B cell (primary cell): ENCODE measurements at regions not wholly inside any gene's neighbourhood (a gene's known extent, or its start where the extent isn't known, plus 50 kb on each side); places are given as distances from the start of the nearest gene placed in this dataset.

Experiments
- ATAC-seq: fragments of 200-7000 bp; cut with Tn5 transposase; one replicate; pipeline ENCODE4 v1.10.0; 2021; ENCODE audit warnings: low read depth, mild to moderate bottlenecking, moderate number of reproducible peaks, moderate library complexity
- CTCF ChIA-PET: fragments of 350-600 bp; sonication (Branson Sonifier 250); formaldehyde crosslinking; loops from one replicate; lab custom pipeline; 2021; ENCODE audit warnings: antibody characterized with exemption, inconsistent platforms; lab: Charles Lee
- POLR2A ChIA-PET: fragments of 350-600 bp; sonication (Branson Sonifier 250); formaldehyde crosslinking; loops from one replicate; lab custom pipeline; 2021; ENCODE audit warnings: antibody characterized with exemption; lab: Charles Lee
- DNase-seq: peaks from one replicate; pipeline ENCODE4 v3.0.0; 2013
- H2AFZ ChIP-seq: 2 replicates; pipeline ENCODE4 v1.6.1; 2012; ENCODE audit warnings: mild to moderate bottlenecking, low read depth, low read length; ENCODE audit not compliant: insufficient read depth, poor library complexity, severe bottlenecking
- H3K27ac ChIP-seq, 2 donors: 1 replicate in 1 of 2; 2 replicates in 1 of 2; pipeline ENCODE4 v1.5.1; 2012 to 2013; ENCODE audit warnings: low read length in 2 of 2, mild to moderate bottlenecking in 2 of 2, moderate library complexity in 1 of 2
- H3K27me3 ChIP-seq, 4 experiments: fragments of 200-600 bp in 1 of 4; sonication (generic) in 1 of 4; replicated peaks in 1 of 4; 1 replicate in 2 of 4; 2 replicates in 2 of 4; pipeline versions ENCODE4 v1.6.1 to v1.7.0; 2013 to 2016; ENCODE audit warnings: low read length in 3 of 4, mild to moderate bottlenecking in 2 of 4, mixed read lengths in 1 of 4, moderate library complexity in 1 of 4; ENCODE audit not compliant: insufficient read depth in 4 of 4, control insufficient read depth in 3 of 4; ENCODE audit errors: control extremely low read depth in 1 of 4
- H3K36me3 ChIP-seq, 2 experiments: replicated peaks in 1 of 2; 1 replicate in 1 of 2; 2 replicates in 1 of 2; pipeline versions ENCODE4 v1.6.1 to v1.7.1; 2013; ENCODE audit warnings: low read length in 1 of 2; ENCODE audit not compliant: insufficient read depth in 2 of 2, control insufficient read depth in 1 of 2; ENCODE audit errors: control extremely low read depth in 1 of 2, extremely low read depth in 1 of 2
- H3K4me1 ChIP-seq, 2 donors: fragments of 200-600 bp in 1 of 2; sonication (generic) in 1 of 2; 1 replicate in 1 of 2; 2 replicates in 1 of 2; pipeline versions ENCODE4 v1.5.1 to v1.6.1; 2013 to 2017; ENCODE audit warnings: low read length in 2 of 2; ENCODE audit not compliant: control insufficient read depth in 2 of 2, insufficient read depth in 2 of 2
- H3K4me2 ChIP-seq: replicated peaks from 2 replicates; pipeline ENCODE3; 2012; ENCODE audit warnings: mild to moderate bottlenecking, low read depth, low read length; ENCODE audit not compliant: poor library complexity, severe bottlenecking
- H3K4me3 ChIP-seq, 5 experiments: fragments of 200-600 bp in 1 of 5; sonication (generic) in 1 of 5; 1 replicate in 3 of 5; 2 replicates in 2 of 5; pipeline versions ENCODE4 v1.5.1 to v1.7.0; 2011 to 2016; ENCODE audit warnings: low read length in 4 of 5, mild to moderate bottlenecking in 4 of 5, low read depth in 2 of 5, control low read depth in 1 of 5, moderate library complexity in 1 of 5; ENCODE audit not compliant: insufficient read depth in 1 of 5; ENCODE audit errors: control extremely low read depth in 1 of 5, extremely low read depth in 1 of 5
- H3K79me2 ChIP-seq: fragments of 200-600 bp; sonication (generic); one replicate; pipeline ENCODE4 v1.6.0; 2016; ENCODE audit warnings: low read length; ENCODE audit not compliant: control insufficient read depth, insufficient read depth
- H3K9ac ChIP-seq: fragments of 200-600 bp; sonication (generic); 2 replicates; pipeline ENCODE4 v1.6.1; 2017; ENCODE audit warnings: mild to moderate bottlenecking, low read length, moderate library complexity
- H3K9me3 ChIP-seq, 3 donors: one replicate each; pipeline versions ENCODE4 v1.6.1 to v1.7.1; 2013; ENCODE audit warnings: low read length in 2 of 3; ENCODE audit not compliant: control insufficient read depth in 2 of 3, insufficient read depth in 1 of 3; ENCODE audit errors: control extremely low read depth in 1 of 3
- H4K20me1 ChIP-seq: 2 replicates; pipeline ENCODE4 v1.6.0; 2012; ENCODE audit warnings: mild to moderate bottlenecking, low read length; ENCODE audit not compliant: insufficient read depth, control insufficient read depth, poor library complexity, severe bottlenecking
- H3K27ac Mint-ChIP-seq: one replicate; pipeline ENCODE4 v1.8.0; 2021; ENCODE audit warnings: mixed read lengths
- H3K27me3 Mint-ChIP-seq: one replicate; pipeline ENCODE4 v1.8.0; 2021; ENCODE audit warnings: mixed read lengths
- H3K4me1 Mint-ChIP-seq: one replicate; pipeline ENCODE4 v1.8.0; 2021; ENCODE audit warnings: mixed read lengths
- H3K4me3 Mint-ChIP-seq: one replicate; pipeline ENCODE4 v1.8.0; 2021; ENCODE audit warnings: mixed read lengths
- H3K9me3 Mint-ChIP-seq: one replicate; pipeline ENCODE4 v1.8.0; 2022; ENCODE audit warnings: mixed read lengths; ENCODE audit not compliant: insufficient read depth
- WGBS: methylation state at CpG from one replicate; pipeline ENCODE4 v1.1.5; 2013; ENCODE audit warnings: missing lambda C conversion rate; ENCODE audit not compliant: insufficient coverage; 5-methylcytosine and 5-hydroxymethylcytosine counted together
- intact Hi-C: fragments of 100-400 bp; cut with micrococcal nuclease; formaldehyde crosslinking; loops from one replicate; pipeline ENCODE4 v1.10.0; 2022
- TF ChIP-seq, protein P1 (sequence below): fragments of 200-600 bp; IDR thresholded peaks from one replicate; pipeline ENCODE4 v1.8.0; 2022; ENCODE audit warnings: antibody characterized with exemption, mild to moderate bottlenecking

DNA sequence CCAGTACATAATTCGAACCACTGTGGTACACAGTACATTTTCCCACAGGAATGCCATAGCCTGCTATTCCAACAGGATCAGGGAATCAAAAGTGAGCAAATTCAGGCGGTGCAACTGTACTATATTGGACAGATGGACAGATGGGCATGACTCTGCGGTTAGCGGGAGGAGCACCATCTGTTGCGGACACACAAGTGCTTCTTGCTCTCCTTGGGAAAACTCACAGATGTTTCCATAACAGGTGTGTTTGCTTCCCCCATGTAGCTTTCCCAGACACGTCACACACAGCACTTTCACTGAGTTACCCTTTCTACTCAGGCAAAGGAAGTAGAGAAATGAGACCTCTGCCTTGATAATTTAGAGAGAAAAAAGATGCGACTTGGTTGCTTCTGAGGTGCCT, 325.1 kb upstream of the THBS1 start:
- H2AFZ ChIP-seq = no peak overlapping the region
- WGBS = 92% methylated on average over 4 of the region's 7 CpGs
- no peak overlapping the region for H3K27ac ChIP-seq
- no peak overlapping the region for H3K4me2 ChIP-seq
- ATAC-seq (no peak), DNase-seq (no peak)
- no peak overlapping the region for H3K4me3 ChIP-seq
- TF ChIP-seq, protein P1, sequence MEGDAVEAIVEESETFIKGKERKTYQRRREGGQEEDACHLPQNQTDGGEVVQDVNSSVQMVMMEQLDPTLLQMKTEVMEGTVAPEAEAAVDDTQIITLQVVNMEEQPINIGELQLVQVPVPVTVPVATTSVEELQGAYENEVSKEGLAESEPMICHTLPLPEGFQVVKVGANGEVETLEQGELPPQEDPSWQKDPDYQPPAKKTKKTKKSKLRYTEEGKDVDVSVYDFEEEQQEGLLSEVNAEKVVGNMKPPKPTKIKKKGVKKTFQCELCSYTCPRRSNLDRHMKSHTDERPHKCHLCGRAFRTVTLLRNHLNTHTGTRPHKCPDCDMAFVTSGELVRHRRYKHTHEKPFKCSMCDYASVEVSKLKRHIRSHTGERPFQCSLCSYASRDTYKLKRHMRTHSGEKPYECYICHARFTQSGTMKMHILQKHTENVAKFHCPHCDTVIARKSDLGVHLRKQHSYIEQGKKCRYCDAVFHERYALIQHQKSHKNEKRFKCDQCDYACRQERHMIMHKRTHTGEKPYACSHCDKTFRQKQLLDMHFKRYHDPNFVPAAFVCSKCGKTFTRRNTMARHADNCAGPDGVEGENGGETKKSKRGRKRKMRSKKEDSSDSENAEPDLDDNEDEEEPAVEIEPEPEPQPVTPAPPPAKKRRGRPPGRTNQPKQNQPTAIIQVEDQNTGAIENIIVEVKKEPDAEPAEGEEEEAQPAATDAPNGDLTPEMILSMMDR = no peak
- Mint-ChIP-seq H3K9me3 (peaks cover 2% of the 10 kb centered on the region), H3K4me3 (no peak overlapping the region), H3K27me3 (peaks cover 3% of the 10 kb centered on the region), H3K4me1 (no peaks in the 10 kb centered on the region), H3K27ac (no peak overlapping the region)
- no peaks in the 10 kb centered on the region for H3K79me2 ChIP-seq
- no peaks in the 10 kb centered on the region for H3K36me3 ChIP-seq
- H3K9ac ChIP-seq = no peak overlapping the region
- H4K20me1 ChIP-seq = no peaks in the 10 kb centered on the region
- no peaks in the 10 kb centered on the region for H3K9me3 ChIP-seq
- intact Hi-C loops = no loop called here
- ChIA-PET POLR2A (no interaction called here), CTCF (no interaction called here)
- no peaks in the 10 kb centered on the region for H3K4me1 ChIP-seq
- H3K27me3 ChIP-seq = peaks cover 0 to 2% (median 0%) of the 10 kb centered on the region in 4 experiments

DNA sequence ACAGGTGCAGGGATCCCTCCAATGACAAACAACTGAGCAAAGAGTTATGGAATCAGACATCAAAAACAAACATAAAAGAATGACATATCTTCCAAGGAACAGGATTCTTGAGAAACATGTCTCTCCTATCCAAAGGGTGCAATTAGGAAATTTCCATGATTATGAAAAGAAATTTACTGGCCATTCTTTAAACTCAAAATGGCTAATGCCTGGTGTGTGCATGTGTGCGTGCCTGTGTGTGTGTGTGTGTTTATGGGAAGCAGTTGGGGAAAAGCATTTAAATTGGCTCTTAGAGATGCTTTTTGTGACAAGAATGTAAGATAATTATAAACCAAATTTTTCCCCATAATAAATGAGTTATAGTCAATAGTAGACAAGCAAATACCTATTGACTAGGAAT, 320.5 kb upstream of the THBS1 start:
- Mint-ChIP-seq H3K4me3 (no peak overlapping the region), H3K27me3 (no peaks in the 10 kb centered on the region), H3K27ac (no peak overlapping the region), H3K9me3 (no peaks in the 10 kb centered on the region), H3K4me1 (no peaks in the 10 kb centered on the region)
- no CpG with 5 or more reads among the region's 1 CpG for WGBS
- H3K4me2 ChIP-seq = no peak overlapping the region
- H2AFZ ChIP-seq = no peak overlapping the region
- POLR2A ChIA-PET = no interaction called here
- no peaks in the 10 kb centered on the region for H3K79me2 ChIP-seq
- ATAC-seq (no peak), DNase-seq (no peak)
- no peak overlapping the region for H3K9ac ChIP-seq
- no peaks in the 10 kb centered on the region for H3K36me3 ChIP-seq
- H3K4me3 ChIP-seq = no peak overlapping the region
- CTCF ChIA-PET = no interaction called here
- TF ChIP-seq, protein P1 = no peak
- peaks cover 0 to 2% (median 0%) of the 10 kb centered on the region in 4 experiments for H3K27me3 ChIP-seq
- intact Hi-C loops = no loop called here
- H3K9me3 ChIP-seq = no peaks in the 10 kb centered on the region
- no peaks in the 10 kb centered on the region for H3K4me1 ChIP-seq
- H3K27ac ChIP-seq = no peak overlapping the region
- no peaks in the 10 kb centered on the region for H4K20me1 ChIP-seq
